IMR-90 (cell line): ENCODE measurements at regions not wholly inside any gene's neighbourhood (a gene's known extent, or its start where the extent isn't known, plus 50 kb on each side); places are given as distances from the start of the nearest gene placed in this dataset.

Experiments used
- ATAC-seq: fragments of 200-7000 bp; cut with Tn5 transposase; 2 replicates; pipeline ENCODE4 v1.9.1; 2020; ENCODE audit warnings: low read depth, mild to moderate bottlenecking, moderate library complexity
- BruUV-seq: library from RNA; stranded (reverse); fragments of 400-500 nt; replicated peaks from 2 replicates; lab custom pipeline; 2021; lab: Mats Ljungman, UMichigan
- CTCF ChIA-PET: fragments of 300-600 bp; formaldehyde crosslinking; extraction: SDS; loops from one replicate; lab custom pipeline; 2021; ENCODE audit warnings: antibody characterized with exemption; lab: Yijun Ruan, JAX
- POLR2A ChIA-PET: fragments of 300-600 bp; sonication (Branson Sonifier 250); formaldehyde crosslinking; loops from one replicate; lab custom pipeline; 2022; ENCODE audit warnings: antibody characterized with exemption; ENCODE audit not compliant: unreplicated experiment; lab: Charles Lee
- DNase-seq: peaks from one replicate; pipeline ENCODE4 v3.0.0; 2013
- H2AFZ ChIP-seq: replicated peaks from 2 replicates; pipeline ENCODE3; 2013; ENCODE audit warnings: low read length, mild to moderate bottlenecking; ENCODE audit not compliant: poor library complexity
- H2AK5ac ChIP-seq: 2 replicates; pipeline ENCODE4 v1.6.1; 2013; ENCODE audit warnings: low read depth, low read length, inconsistent platforms
- H2AK9ac ChIP-seq: replicated peaks from 2 replicates; pipeline ENCODE3; 2013; ENCODE audit warnings: mild to moderate bottlenecking, low read depth, low read length, moderate library complexity; ENCODE audit not compliant: poor library complexity
- H2BK120ac ChIP-seq: 2 replicates; pipeline ENCODE4 v1.6.1; 2013; ENCODE audit warnings: low read depth, low read length, inconsistent platforms
- H2BK15ac ChIP-seq: 3 replicates; pipeline ENCODE4 v1.6.1; 2013; ENCODE audit warnings: low read depth, low read length, inconsistent platforms
- H2BK20ac ChIP-seq: 2 replicates; pipeline ENCODE4 v1.6.1; 2013; ENCODE audit warnings: low read depth, mild to moderate bottlenecking, inconsistent platforms, low read length, moderate library complexity
- H2BK5ac ChIP-seq: 2 replicates; pipeline ENCODE4 v1.6.1; 2013; ENCODE audit warnings: mild to moderate bottlenecking, low read depth, low read length, inconsistent platforms; ENCODE audit not compliant: poor library complexity, severe bottlenecking
- H3K14ac ChIP-seq: replicated peaks from 2 replicates; pipeline ENCODE4 v1.6.1; 2013; ENCODE audit warnings: low read depth, low read length, inconsistent platforms
- H3K18ac ChIP-seq: 2 replicates; pipeline ENCODE4 v1.6.1; 2013; ENCODE audit warnings: low read depth, low read length, control low read depth
- H3K23ac ChIP-seq: 2 replicates; pipeline ENCODE4 v1.6.1; 2013; ENCODE audit warnings: low read depth, low read length, inconsistent platforms
- H3K27ac ChIP-seq: 2 replicates; pipeline ENCODE4 v1.5.1; 2013; ENCODE audit warnings: mild to moderate bottlenecking, control low read depth, low read length; ENCODE audit not compliant: insufficient read depth
- H3K27me3 ChIP-seq: 2 replicates; pipeline ENCODE4 v1.6.1; 2013; ENCODE audit warnings: low read length; ENCODE audit not compliant: control insufficient read depth, insufficient read depth
- H3K36me3 ChIP-seq: 2 replicates; pipeline ENCODE4 v1.6.1; 2013; ENCODE audit warnings: low read length, mixed read lengths; ENCODE audit not compliant: control insufficient read depth, insufficient read depth
- H3K4ac ChIP-seq: 2 replicates; pipeline ENCODE4 v1.6.1; 2013; ENCODE audit warnings: low read depth, low read length, inconsistent platforms
- H3K4me1 ChIP-seq: 2 replicates; pipeline ENCODE4 v1.6.1; 2013; ENCODE audit warnings: low read length, mixed read lengths; ENCODE audit not compliant: control insufficient read depth, insufficient read depth
- H3K4me2 ChIP-seq: 2 replicates; pipeline ENCODE4 v1.6.1; 2013; ENCODE audit warnings: low read depth, mild to moderate bottlenecking, control low read depth, low read length, moderate library complexity
- H3K4me3 ChIP-seq: 2 replicates; pipeline ENCODE4 v1.5.1; 2013; ENCODE audit warnings: low read depth, mild to moderate bottlenecking, control low read depth, low read length, moderate library complexity; ENCODE audit not compliant: insufficient read depth
- H3K56ac ChIP-seq: 2 replicates; pipeline ENCODE4 v1.6.1; 2013; ENCODE audit warnings: low read length, inconsistent platforms; ENCODE audit not compliant: insufficient read depth; ENCODE audit errors: extremely low read depth
- H3K79me1 ChIP-seq, 2 experiments: 2 replicates each; pipeline ENCODE4 v1.6.1; 2013; ENCODE audit warnings: low read length in 2 of 2, inconsistent platforms in 1 of 2, low read depth in 1 of 2
- H3K9ac ChIP-seq: 2 replicates; pipeline ENCODE4 v1.6.1; 2013; ENCODE audit warnings: low read depth, low read length, control low read depth
- H3K9me1 ChIP-seq: 2 replicates; pipeline ENCODE4 v1.6.1; 2013; ENCODE audit warnings: low read length, inconsistent platforms; ENCODE audit not compliant: insufficient read depth
- H3K9me3 ChIP-seq: 2 replicates; pipeline ENCODE4 v1.6.1; 2013; ENCODE audit warnings: low read length; ENCODE audit not compliant: control insufficient read depth, insufficient read depth
- H4K20me1 ChIP-seq: 2 replicates; pipeline ENCODE4 v1.6.1; 2013; ENCODE audit warnings: low read length, inconsistent platforms; ENCODE audit not compliant: insufficient read depth
- H4K5ac ChIP-seq: 2 replicates; pipeline ENCODE4 v1.6.1; 2013; ENCODE audit warnings: mild to moderate bottlenecking, low read depth, low read length, control low read depth
- H4K8ac ChIP-seq, 2 experiments: 2 replicates each; pipeline ENCODE4 v1.6.1; 2013; ENCODE audit warnings: low read depth in 2 of 2, low read length in 2 of 2, control low read depth in 1 of 2, inconsistent platforms in 1 of 2
- H4K91ac ChIP-seq: 2 replicates; pipeline ENCODE4 v1.6.1; 2013; ENCODE audit warnings: low read depth, low read length, inconsistent platforms; ENCODE audit not compliant: insufficient read depth
- BHLHE40 ChIP-seq: fragments of 150-350 bp; IDR thresholded peaks from 2 replicates; pipeline ENCODE4 v1.6.1; 2016; ENCODE audit warnings: mild to moderate bottlenecking, low read depth, low read length
- CEBPB ChIP-seq: IDR thresholded peaks from 2 replicates; pipeline ENCODE4 v1.6.1; 2012; ENCODE audit warnings: low read depth, low read length, improper control_type of control experiment
- CHD1 ChIP-seq: IDR thresholded peaks from 2 replicates; pipeline ENCODE4 v1.6.1; 2012; ENCODE audit warnings: low read depth, low read length, improper control_type of control experiment
- FOS ChIP-seq: fragments of 150-350 bp; IDR thresholded peaks from 2 replicates; pipeline ENCODE4 v1.6.1; 2016; ENCODE audit warnings: low read depth, low read length
- MAFK ChIP-seq: IDR thresholded peaks from 2 replicates; pipeline ENCODE4 v1.6.1; 2012; ENCODE audit warnings: low read depth, low read length, improper control_type of control experiment
- MAZ ChIP-seq: IDR thresholded peaks from 2 replicates; pipeline ENCODE4 v1.6.1; 2012; ENCODE audit warnings: low read depth, mild to moderate bottlenecking, low read length, improper control_type of control experiment, moderate library complexity, borderline replicate concordance
- POLR2A ChIP-seq: IDR thresholded peaks from 2 replicates; pipeline ENCODE4 v1.6.1; 2012; ENCODE audit warnings: mild to moderate bottlenecking, low read depth, low read length
- RAD21 ChIP-seq: IDR thresholded peaks from 2 replicates; pipeline ENCODE4 v1.6.1; 2012; ENCODE audit warnings: low read length, improper control_type of control experiment
- RFX5 ChIP-seq: IDR thresholded peaks from 2 replicates; pipeline ENCODE4 v1.8.0; 2012; ENCODE audit warnings: low read depth, mild to moderate bottlenecking, low read length, moderate library complexity
- USF2 ChIP-seq: fragments of 150-350 bp; IDR thresholded peaks from 2 replicates; pipeline ENCODE4 v1.6.1; 2017; ENCODE audit warnings: mild to moderate bottlenecking, antibody characterized with exemption, low read length, low read depth
- WGBS, 2 experiments: methylation state at CpG; one replicate each; pipeline versions ENCODE4 v1.1.5 to v1.1.7; 2013; ENCODE audit warnings: missing lambda C conversion rate in 2 of 2; ENCODE audit not compliant: insufficient read length in 1 of 2; ENCODE audit errors: extremely low coverage in 2 of 2; 5-methylcytosine and 5-hydroxymethylcytosine counted together
- dilution Hi-C: fragments of 300-500 bp; cut with HindIII; formaldehyde crosslinking; loops from one replicate; pipeline ENCODE4 v1.14.3; 2018; ENCODE audit warnings: low sequenced_read_pairs; ENCODE audit not compliant: unreplicated experiment
- in situ Hi-C: fragments of 300-500 bp; cut with MboI; formaldehyde crosslinking; loops from 3 replicates; pipeline ENCODE4 v1.14.3; 2019; ENCODE audit warnings: low sequenced_read_pairs, inconsistent platforms, mixed read lengths
- intact Hi-C: fragments of 100-400 bp; cut with micrococcal nuclease; formaldehyde crosslinking; loops from 2 replicates; pipeline ENCODE4 v1.10.0; 2022

DNA sequence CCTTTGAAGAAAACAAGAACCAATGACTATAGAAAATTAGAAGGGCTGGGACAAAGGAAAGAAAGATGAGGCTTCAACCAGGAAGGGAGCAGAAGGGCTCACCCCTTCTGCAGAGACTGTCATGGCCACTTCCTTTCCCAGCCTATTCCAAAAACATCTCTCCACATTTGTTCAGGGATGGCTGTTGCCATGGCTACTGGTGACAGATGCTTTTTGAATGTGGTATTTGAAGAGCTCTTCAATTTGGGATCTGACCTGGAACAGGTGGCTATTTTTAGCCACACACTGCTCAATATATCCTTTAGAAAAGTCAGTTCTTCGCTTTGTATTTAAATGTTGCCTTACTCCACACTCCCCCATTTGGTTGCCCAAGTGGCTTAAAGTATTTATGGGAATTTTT, 64.1 kb upstream of the LCLAT1 start:
- no peak overlapping the region for H2BK120ac ChIP-seq
- peaks cover 3% of the 10 kb centered on the region; the same call in 1 of the 2 replicates for H3K27me3 ChIP-seq
- dilution Hi-C loops: no loop called here
- H3K79me1 ChIP-seq: no peaks in the 10 kb centered on the region; a peak in 1 of 4 replicates
- TF ChIP-seq USF2 (no peak), RFX5 (no peak), BHLHE40 (no peak), MAZ (no peak), POLR2A (no peak), MAFK (no peak), CHD1 (no peak), RAD21 (no peak), CEBPB (no peak), FOS (no peak)
- no peaks in the 10 kb centered on the region for H3K4me1 ChIP-seq
- in situ Hi-C loops: no loop called here
- H4K5ac ChIP-seq: no peak overlapping the region
- no peak overlapping the region for H2BK15ac ChIP-seq
- no peaks in the 10 kb centered on the region for H3K9me1 ChIP-seq
- H4K91ac ChIP-seq: no peak overlapping the region
- H3K36me3 ChIP-seq: no peaks in the 10 kb centered on the region
- H3K9me3 ChIP-seq: no peaks in the 10 kb centered on the region
- intact Hi-C loops: no loop called here
- H2BK20ac ChIP-seq: no peak overlapping the region
- ChIA-PET POLR2A (no interaction called here), CTCF (no interaction called here)
- H3K56ac ChIP-seq: no peak overlapping the region
- no peaks in the 10 kb centered on the region for H4K20me1 ChIP-seq
- H2AK9ac ChIP-seq: no peak overlapping the region
- H2BK5ac ChIP-seq: no peak overlapping the region
- no peak for ATAC-seq
- DNase-seq: no peak
- no peak overlapping the region for H3K27ac ChIP-seq
- H2AK5ac ChIP-seq: no peak overlapping the region
- no peak overlapping the region for H3K9ac ChIP-seq
- H4K8ac ChIP-seq: no peak overlapping the region
- H3K23ac ChIP-seq: no peak overlapping the region
- no CpG with 5 or more reads among the region's 1 CpG for WGBS, 2 experiments
- BruUV-seq: no TSS peak
- no peak overlapping the region for H3K4ac ChIP-seq
- no peak overlapping the region for H3K14ac ChIP-seq
- no peak overlapping the region for H3K4me2 ChIP-seq
- H3K4me3 ChIP-seq: no peak overlapping the region
- no peak overlapping the region for H2AFZ ChIP-seq
- no peak overlapping the region for H3K18ac ChIP-seq
